ENCODE measurements at regions not wholly inside any gene's neighbourhood (a gene's known extent, or its start where the extent isn't known, plus 50 kb on each side); places are given as distances from the start of the nearest gene placed in this dataset.

DNA sequence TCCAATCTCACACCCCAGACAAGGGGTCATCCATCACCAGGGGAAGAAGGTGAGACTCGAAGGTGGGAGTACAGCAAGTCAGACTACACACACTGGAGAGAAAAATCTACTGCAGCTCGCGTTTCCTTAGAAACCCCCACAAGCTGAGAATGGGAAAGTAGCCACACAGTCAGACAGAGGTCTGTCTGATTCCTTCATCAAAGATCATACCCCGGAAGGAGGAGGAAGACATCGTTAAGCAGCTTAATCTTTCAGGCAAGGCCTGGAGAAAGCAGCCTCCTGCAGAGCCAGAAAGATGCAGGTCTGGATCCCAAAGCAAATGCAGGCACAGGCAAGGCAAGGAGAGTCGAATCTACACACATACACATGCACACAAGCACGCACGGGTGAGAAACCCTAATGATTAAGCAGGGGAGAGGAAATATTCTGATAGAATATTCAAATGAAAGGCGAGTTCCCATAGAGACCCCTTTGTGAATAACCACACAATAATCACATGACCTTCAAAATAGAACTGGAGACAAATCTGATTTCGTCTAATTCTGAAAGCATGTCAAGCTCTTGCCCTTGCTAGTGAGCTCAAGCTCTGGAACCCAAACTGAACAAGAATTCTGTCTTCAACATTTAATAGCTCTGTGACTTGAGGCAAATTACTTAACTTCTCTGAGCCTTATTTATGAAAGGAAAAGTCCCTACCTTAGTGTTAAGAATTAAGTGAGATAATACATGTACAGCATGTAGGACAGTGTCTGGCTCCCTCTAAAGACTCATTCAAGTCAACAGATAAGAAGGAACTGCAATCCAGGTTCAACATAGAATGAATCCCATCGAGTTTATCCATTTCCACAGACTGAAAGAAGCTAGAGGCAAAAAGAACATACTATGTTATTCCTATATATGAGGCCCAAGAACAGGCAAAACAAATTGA lies 387.8 kb downstream of the OMA1 start:
- TF ChIP-seq, protein P1, sequence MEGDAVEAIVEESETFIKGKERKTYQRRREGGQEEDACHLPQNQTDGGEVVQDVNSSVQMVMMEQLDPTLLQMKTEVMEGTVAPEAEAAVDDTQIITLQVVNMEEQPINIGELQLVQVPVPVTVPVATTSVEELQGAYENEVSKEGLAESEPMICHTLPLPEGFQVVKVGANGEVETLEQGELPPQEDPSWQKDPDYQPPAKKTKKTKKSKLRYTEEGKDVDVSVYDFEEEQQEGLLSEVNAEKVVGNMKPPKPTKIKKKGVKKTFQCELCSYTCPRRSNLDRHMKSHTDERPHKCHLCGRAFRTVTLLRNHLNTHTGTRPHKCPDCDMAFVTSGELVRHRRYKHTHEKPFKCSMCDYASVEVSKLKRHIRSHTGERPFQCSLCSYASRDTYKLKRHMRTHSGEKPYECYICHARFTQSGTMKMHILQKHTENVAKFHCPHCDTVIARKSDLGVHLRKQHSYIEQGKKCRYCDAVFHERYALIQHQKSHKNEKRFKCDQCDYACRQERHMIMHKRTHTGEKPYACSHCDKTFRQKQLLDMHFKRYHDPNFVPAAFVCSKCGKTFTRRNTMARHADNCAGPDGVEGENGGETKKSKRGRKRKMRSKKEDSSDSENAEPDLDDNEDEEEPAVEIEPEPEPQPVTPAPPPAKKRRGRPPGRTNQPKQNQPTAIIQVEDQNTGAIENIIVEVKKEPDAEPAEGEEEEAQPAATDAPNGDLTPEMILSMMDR (IDR thresholded peaks at IDR 0.05; ENCODE audit: extremely low read depth, missing control alignments): no peak

DNA sequence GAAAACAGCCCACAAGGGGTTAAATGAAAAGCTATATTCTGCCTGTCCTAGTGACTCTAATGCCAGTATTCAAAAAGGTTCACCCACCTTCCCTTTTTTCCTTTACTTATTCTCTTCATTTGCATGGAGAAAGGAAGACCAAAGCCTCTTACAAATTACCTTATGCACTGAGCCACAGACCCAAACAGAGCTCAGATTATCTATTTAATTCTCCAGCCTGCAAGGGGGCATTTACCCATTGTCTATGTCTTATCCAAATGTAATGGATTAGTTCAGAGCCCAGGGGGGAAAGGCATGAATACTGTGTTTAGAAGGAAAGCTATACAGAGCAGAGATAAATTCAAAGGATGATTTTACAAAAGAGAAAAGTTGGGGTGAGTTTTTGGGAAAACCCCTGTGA lies 388.5 kb downstream of the OMA1 start:
- DNase-seq (ENCODE audit: low spot score): no peak
- TF ChIP-seq, protein P1 (IDR thresholded peaks at IDR 0.05; ENCODE audit: extremely low read depth, missing control alignments): no peak

More for the DNA sequence above, 387.8 kb downstream of the OMA1 start:
- no peak for DNase-seq (ENCODE audit: low spot score)

DNA sequence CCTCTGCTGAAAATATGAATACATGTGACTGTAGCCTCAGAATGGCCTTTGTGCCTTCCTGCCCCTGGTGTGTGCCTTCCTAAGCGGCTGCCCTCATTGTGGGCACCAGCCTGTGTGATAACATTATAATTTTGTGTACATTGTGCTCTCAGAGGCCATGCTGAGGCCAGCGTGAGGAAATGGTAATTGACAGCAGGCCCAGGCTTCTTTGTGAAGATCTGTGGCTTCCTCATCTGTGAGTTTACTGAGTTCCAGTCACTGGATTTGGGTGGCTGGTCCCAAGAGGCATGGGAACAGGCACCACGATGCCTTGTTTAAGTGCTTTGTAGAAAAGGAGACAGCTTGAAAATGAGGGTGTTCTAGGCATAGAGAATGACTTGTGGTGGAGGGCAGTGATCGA lies 389.3 kb downstream of the OMA1 start:
- DNase-seq (ENCODE audit: low spot score): no peak
- TF ChIP-seq, protein P1 (IDR thresholded peaks at IDR 0.05; ENCODE audit: extremely low read depth, missing control alignments): no peak

DNA sequence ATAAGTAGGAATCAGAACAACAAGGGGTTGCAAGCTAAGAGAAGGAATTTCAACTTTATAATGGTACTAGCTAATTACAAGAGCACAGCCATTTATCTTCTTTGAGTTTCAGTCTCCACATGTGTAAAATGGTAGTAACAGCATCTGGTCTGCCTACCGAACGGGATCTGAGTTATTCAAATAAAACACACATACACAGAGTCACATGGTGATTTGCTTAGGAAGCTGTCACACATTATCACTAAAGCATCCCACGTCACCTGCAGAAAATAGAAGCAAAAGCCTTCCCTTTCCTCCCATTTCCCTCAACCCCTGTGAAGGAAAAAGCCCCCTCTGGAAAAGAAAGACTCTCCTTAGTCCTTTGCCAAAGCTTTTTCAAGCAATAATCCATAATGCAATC lies 389.7 kb downstream of the OMA1 start:
- no peak for DNase-seq (ENCODE audit: low spot score)

DNA sequence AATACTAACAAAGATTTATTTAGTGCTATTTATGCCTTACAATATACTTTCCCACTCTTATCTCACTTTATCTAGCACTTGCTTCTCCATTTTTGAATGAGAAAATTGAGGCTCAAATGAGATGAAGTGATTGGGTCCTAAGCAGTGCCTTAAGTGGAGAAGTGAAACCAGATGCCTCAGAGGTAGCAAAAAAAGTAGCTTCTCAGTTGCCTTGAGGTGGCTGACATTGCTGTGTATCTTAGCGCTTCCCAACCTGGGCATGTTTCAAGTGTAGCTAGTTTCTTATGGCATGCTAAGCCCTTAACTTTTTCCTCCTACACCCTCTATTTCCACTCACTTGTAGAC lies 390.4 kb downstream of the OMA1 start:
- peak; percentile 15 for DNase-seq (ENCODE audit: low spot score)
- TF ChIP-seq, protein P1 (IDR thresholded peaks at IDR 0.05; ENCODE audit: extremely low read depth, missing control alignments): no peak

More for the DNA sequence above, 389.7 kb downstream of the OMA1 start:
- TF ChIP-seq, protein P1 (IDR thresholded peaks at IDR 0.05; ENCODE audit: extremely low read depth, missing control alignments): no peak

DNA sequence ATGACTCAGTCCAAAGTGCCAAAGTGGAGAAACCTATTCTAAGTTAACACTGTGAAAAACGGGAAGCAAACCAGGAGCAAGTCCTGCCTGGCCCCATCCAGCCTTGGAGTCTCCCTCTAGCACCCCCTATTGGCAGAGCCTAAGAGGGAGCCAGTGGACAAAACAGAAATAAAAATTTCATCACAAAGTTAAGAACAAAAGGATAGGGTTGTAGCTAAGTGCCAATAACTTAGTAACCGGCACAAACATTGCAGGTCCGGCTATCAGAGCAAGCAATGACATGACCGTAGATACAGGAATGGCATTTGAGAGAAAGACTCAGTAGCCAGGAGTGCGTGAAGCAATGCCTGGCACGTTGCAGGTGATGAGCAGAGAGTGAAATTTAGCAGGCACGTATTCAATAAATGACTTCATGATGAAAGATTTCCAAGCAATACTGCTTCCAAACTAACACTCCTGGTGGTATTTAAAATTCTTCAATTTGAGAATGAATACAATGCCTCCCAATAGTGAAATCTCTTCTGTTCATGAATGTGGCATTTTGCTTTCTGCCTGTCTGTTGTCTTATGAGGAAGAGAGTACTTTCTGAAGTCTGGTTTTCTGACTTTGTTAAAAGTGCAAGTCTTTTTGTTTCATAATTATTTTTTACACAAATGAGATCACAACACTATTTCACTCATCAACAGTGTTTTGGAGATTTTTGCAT lies 391.0 kb downstream of the OMA1 start:
- DNase-seq (ENCODE audit: low spot score): peak; percentile 12
- TF ChIP-seq, protein P1 (IDR thresholded peaks at IDR 0.05; ENCODE audit: extremely low read depth, missing control alignments): no peak

DNA sequence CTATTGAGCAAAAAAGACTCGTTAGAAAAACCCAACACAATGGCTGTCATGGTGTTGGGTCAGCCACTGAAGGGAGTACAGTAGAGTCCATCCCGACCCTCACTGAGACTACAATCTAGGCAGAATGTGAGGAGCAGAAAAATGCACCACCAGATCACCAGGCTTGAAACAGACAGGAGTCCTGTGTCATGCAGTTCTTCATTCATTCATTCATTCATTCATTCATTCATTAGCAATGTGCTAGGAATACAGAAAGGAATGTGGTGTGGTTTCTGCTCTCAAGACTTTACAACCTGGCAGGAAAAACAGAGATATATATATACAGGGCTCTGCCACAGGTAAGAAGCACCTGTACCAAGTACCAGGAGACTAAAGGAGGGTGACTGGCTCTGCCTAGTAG lies 392.3 kb downstream of the OMA1 start:
- DNase-seq (ENCODE audit: low spot score): no peak
- TF ChIP-seq, protein P1 (IDR thresholded peaks at IDR 0.05; ENCODE audit: extremely low read depth, missing control alignments): no peak
